SK-N-SH (cell line): ENCODE measurements at regions not wholly inside any gene's neighbourhood (a gene's known extent, or its start where the extent isn't known, plus 50 kb on each side); places are given as distances from the start of the nearest gene placed in this dataset.

Experiments
- CTCF ChIA-PET: fragments of 300-600, 350-600 bp; formaldehyde crosslinking; extraction: SDS; loops from one replicate; lab custom pipeline; 2021; lab: Yijun Ruan, JAX
- POLR2A ChIA-PET: fragments of 350-600 bp; sonication (Branson Sonifier 250); formaldehyde crosslinking; extraction: SDS; loops from one replicate; lab custom pipeline; 2020; ENCODE audit warnings: antibody characterized with exemption, inconsistent platforms; lab: Yijun Ruan, JAX
- DNase-seq: peaks from one replicate; pipeline ENCODE4 v3.0.0; 2012
- H2AFZ ChIP-seq: fragments of 200-600 bp; sonication (generic); 2 replicates; pipeline ENCODE4 v1.8.1; 2016; ENCODE audit warnings: antibody characterized with exemption, mild to moderate bottlenecking, low read depth
- H3F3A ChIP-seq: fragments of 200-600 bp; sonication (generic); replicated peaks from 2 replicates; pipeline ENCODE3; 2016; ENCODE audit warnings: antibody characterized with exemption, mild to moderate bottlenecking; ENCODE audit not compliant: insufficient read depth
- H3K27ac ChIP-seq, 2 experiments: fragments of 200-500 bp in 1 of 2; fragments of 200-600 bp in 1 of 2; sonication (Bioruptor generic) in 1 of 2; sonication (generic), shearing (Covaris generic) in 1 of 2; 2 replicates each; pipeline versions ENCODE4 v1.5.1 to v1.6.1; 2014 to 2016; ENCODE audit warnings: low read depth in 2 of 2, inconsistent platforms in 1 of 2, low read length in 1 of 2, mild to moderate bottlenecking in 1 of 2, mixed read lengths in 1 of 2
- H3K27me3 ChIP-seq: fragments of 200-600 bp; sonication (generic), shearing (Covaris generic); 2 replicates; pipeline ENCODE4 v1.6.1; 2016; ENCODE audit warnings: mixed run types; ENCODE audit not compliant: insufficient read depth
- H3K36me3 ChIP-seq, 2 experiments: fragments of 200-500 bp in 1 of 2; fragments of 200-600 bp in 1 of 2; sonication (Bioruptor generic) in 1 of 2; sonication (generic) in 1 of 2; replicated peaks in 1 of 2; 2 replicates each; pipeline versions ENCODE3 to v1.5.1; 2014 to 2016; ENCODE audit warnings: low read length in 1 of 2, mild to moderate bottlenecking in 1 of 2; ENCODE audit not compliant: insufficient read depth in 2 of 2, control insufficient read depth in 1 of 2
- H3K4me1 ChIP-seq, 2 experiments: fragments of 200-500 bp in 1 of 2; fragments of 200-600 bp in 1 of 2; sonication (Bioruptor generic) in 1 of 2; sonication (generic), shearing (Covaris generic) in 1 of 2; 2 replicates each; pipeline versions ENCODE4 v1.5.1 to v1.6.1; 2014 to 2016; ENCODE audit warnings: low read depth in 1 of 2, low read length in 1 of 2, mixed run types in 1 of 2; ENCODE audit not compliant: insufficient read depth in 2 of 2, control insufficient read depth in 1 of 2
- H3K4me2 ChIP-seq: fragments of 200-600 bp; sonication (generic), shearing (Covaris generic); 2 replicates; pipeline ENCODE4 v1.6.1; 2017; ENCODE audit warnings: mixed run types
- H3K4me3 ChIP-seq, 2 experiments: fragments of 200-500 bp in 1 of 2; fragments of 200-600 bp in 1 of 2; sonication (Bioruptor generic) in 1 of 2; sonication (generic), shearing (Covaris generic) in 1 of 2; 2 replicates each; pipeline versions ENCODE4 v1.5.1 to v1.8.1; 2014 to 2016; ENCODE audit warnings: low read depth in 2 of 2, inconsistent platforms in 1 of 2, low read length in 1 of 2, mild to moderate bottlenecking in 1 of 2, mixed read lengths in 1 of 2, moderate library complexity in 1 of 2
- H3K79me2 ChIP-seq: fragments of 200-600 bp; sonication (generic); 2 replicates; pipeline ENCODE4 v1.8.1; 2017; ENCODE audit warnings: mild to moderate bottlenecking; ENCODE audit not compliant: insufficient read depth
- H3K9ac ChIP-seq: fragments of 200-600 bp; sonication (generic); 2 replicates; pipeline ENCODE4 v1.6.1; 2017; ENCODE audit warnings: mixed run types
- H3K9me2 ChIP-seq: fragments of 200-600 bp; sonication (generic); 2 replicates; pipeline ENCODE4 v1.6.1; 2017; ENCODE audit warnings: mixed run types
- H3K9me3 ChIP-seq: fragments of 200-600 bp; sonication (generic); 2 replicates; pipeline ENCODE4 v1.6.1; 2017; ENCODE audit warnings: mixed run types, mild to moderate bottlenecking, moderate library complexity
- H4K20me1 ChIP-seq: fragments of 200-600 bp; sonication (generic); 2 replicates; pipeline ENCODE4 v1.6.1; 2017; ENCODE audit warnings: mild to moderate bottlenecking, mixed run types; ENCODE audit not compliant: insufficient read depth
- CHD2 ChIP-seq: fragments of 150-350 bp; IDR thresholded peaks from 2 replicates; pipeline ENCODE4 v1.6.1; 2018; ENCODE audit warnings: low read length; ENCODE audit not compliant: partially characterized antibody
- CTCF ChIP-seq: fragments of 200-600 bp; sonication (generic); IDR thresholded peaks from 2 replicates; pipeline ENCODE4 v1.6.1; 2017; ENCODE audit warnings: antibody characterized with exemption, mild to moderate bottlenecking, moderate library complexity
- EP300 ChIP-seq, 2 experiments: IDR thresholded peaks; 2 replicates each; pipeline versions ENCODE4 v1.4.0 to v1.6.1; 2012; ENCODE audit warnings: borderline replicate concordance in 1 of 2, low read depth in 1 of 2, low read length in 1 of 2
- EZH2phosphoT487 ChIP-seq: fragments of 200-600 bp; sonication (generic); IDR thresholded peaks from 2 replicates; pipeline ENCODE4 v1.6.1; 2017; ENCODE audit warnings: low read depth, mixed run types, mild to moderate bottlenecking, antibody characterized with exemption, moderate library complexity, borderline replicate concordance
- FOXM1 ChIP-seq: IDR thresholded peaks from 2 replicates; pipeline ENCODE4 v1.4.0; 2012; ENCODE audit warnings: low read depth, mild to moderate bottlenecking
- GATA2 ChIP-seq: sonication (generic); formaldehyde crosslinking; IDR thresholded peaks from 2 replicates; pipeline ENCODE4 v1.5.0; 2020; ENCODE audit warnings: mild to moderate bottlenecking, missing genetic modification reagents
- MXI1 ChIP-seq: IDR thresholded peaks from 2 replicates; pipeline ENCODE4 v1.6.1; 2012; ENCODE audit warnings: mild to moderate bottlenecking, low read depth, low read length, improper control_type of control experiment
- PBX3 ChIP-seq: IDR thresholded peaks from 2 replicates; pipeline ENCODE4; 2012
- RAD21 ChIP-seq: IDR thresholded peaks from 2 replicates; pipeline ENCODE4 v1.6.1; 2012; ENCODE audit warnings: mild to moderate bottlenecking, low read length
- TAF1 ChIP-seq: IDR thresholded peaks from 2 replicates; pipeline ENCODE4 v1.6.1; 2012; ENCODE audit warnings: low read depth, mild to moderate bottlenecking, low read length, moderate library complexity, borderline replicate concordance
- TCF12 ChIP-seq: IDR thresholded peaks from 2 replicates; pipeline ENCODE4 v1.4.0; 2012
- TEAD4 ChIP-seq: IDR thresholded peaks from 2 replicates; pipeline ENCODE4 v1.4.0; 2012; ENCODE audit warnings: mild to moderate bottlenecking, borderline replicate concordance; ENCODE audit not compliant: insufficient read depth
- ZBTB33 ChIP-seq: IDR thresholded peaks from 2 replicates; pipeline ENCODE4 v1.4.0; 2012; ENCODE audit warnings: low read depth, borderline replicate concordance
- WGBS: methylation state at CpG from one replicate; pipeline ENCODE4 v1.1.6; 2017; ENCODE audit warnings: low lambda C conversion rate; 5-methylcytosine and 5-hydroxymethylcytosine counted together
- TF ChIP-seq, protein P1 (sequence below): fragments of 150-350 bp; IDR thresholded peaks from 2 replicates; pipeline ENCODE4 v1.6.1; 2017; ENCODE audit warnings: antibody characterized with exemption, low read length, low read depth, borderline replicate concordance

- Histone ChIP-seq H3K4me1 (no peaks in the 10 kb centered on the region), H4K20me1 (no peaks in the 10 kb centered on the region), H3K9me2 (no peaks in the 10 kb centered on the region; the same call in 1 of the 2 replicates), H3K27me3 (no peaks in the 10 kb centered on the region), H3K9ac (no peak overlapping the region), H3F3A (no peaks in the 10 kb centered on the region), H3K4me3 (no peak overlapping the region), H2AFZ (no peak overlapping the region), H3K36me3 (no peaks in the 10 kb centered on the region), H3K9me3 (peaks cover 5% of the 10 kb centered on the region; the same call in 1 of the 2 replicates), H3K27ac (no peak overlapping the region), H3K4me2 (no peak overlapping the region), H3K79me2 (no peaks in the 10 kb centered on the region)
- POLR2A ChIA-PET: no interaction called here
- no peak for DNase-seq
- WGBS: 12% methylated on average over 8 of the region's 8 CpGs
- TF ChIP-seq EZH2phosphoT487 (no peak), TAF1 (no peak), ZBTB33 (no peak), RAD21 (no peak), FOXM1 (no peak), EP300 (IDR thresholded peaks at IDR 0.05; ENCODE audit: borderline replicate concordance in 1 of 2, low read depth in 1 of 2, low read length in 1 of 2) (no peak), CHD2 (no peak), GATA2 (no peak), TCF12 (no peak), PBX3 (no peak), MXI1 (no peak), CTCF (no peak), TEAD4 (no peak)
- TF ChIP-seq, protein P1, sequence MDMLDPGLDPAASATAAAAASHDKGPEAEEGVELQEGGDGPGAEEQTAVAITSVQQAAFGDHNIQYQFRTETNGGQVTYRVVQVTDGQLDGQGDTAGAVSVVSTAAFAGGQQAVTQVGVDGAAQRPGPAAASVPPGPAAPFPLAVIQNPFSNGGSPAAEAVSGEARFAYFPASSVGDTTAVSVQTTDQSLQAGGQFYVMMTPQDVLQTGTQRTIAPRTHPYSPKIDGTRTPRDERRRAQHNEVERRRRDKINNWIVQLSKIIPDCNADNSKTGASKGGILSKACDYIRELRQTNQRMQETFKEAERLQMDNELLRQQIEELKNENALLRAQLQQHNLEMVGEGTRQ: no peak
- CTCF ChIA-PET: no interaction called here
Measured at GRCh38 chr3:6132684-6133432, 728.1 kb upstream of the GRM7 start.
